Smooth muscle cell (in vitro differentiated cells): ENCODE measurements at regions not wholly inside any gene's neighbourhood (a gene's known extent, or its start where the extent isn't known, plus 50 kb on each side); places are given as distances from the start of the nearest gene placed in this dataset.
A peak's percentile ranks its signal among the peaks of the same experiment; 100 is the strongest.

Source experiments
- DNase-seq: peaks from one replicate; lab custom pipeline; 2025; ENCODE audit not compliant: unreplicated experiment; lab: John Stamatoyannopoulos, UW
- H2AFZ ChIP-seq: fragments of 200-600 bp; sonication (generic); 2 replicates; pipeline ENCODE4 v1.6.0; 2016; ENCODE audit warnings: antibody characterized with exemption, low read depth, mild to moderate bottlenecking
- H3F3A ChIP-seq: fragments of 200-600 bp; sonication (generic); 2 replicates; pipeline ENCODE4 v1.6.0; 2017; ENCODE audit warnings: antibody characterized with exemption, low read depth
- H3K27ac ChIP-seq: fragments of 200-600 bp; sonication (generic); 2 replicates; pipeline ENCODE4 v1.5.1; 2016; ENCODE audit warnings: low read depth, mild to moderate bottlenecking
- H3K27me3 ChIP-seq: fragments of 200-600 bp; sonication (generic); 2 replicates; pipeline ENCODE4 v1.6.1; 2016; ENCODE audit warnings: low read depth, mild to moderate bottlenecking
- H3K36me3 ChIP-seq: fragments of 200-600 bp; sonication (generic); 2 replicates; pipeline ENCODE4 v1.5.1; 2016; ENCODE audit warnings: low read depth
- H3K4me1 ChIP-seq: fragments of 200-600 bp; sonication (generic); 2 replicates; pipeline ENCODE4 v1.5.1; 2016; ENCODE audit warnings: low read depth
- H3K4me2 ChIP-seq: fragments of 200-600 bp; sonication (generic); 2 replicates; pipeline ENCODE4 v1.6.0; 2016; ENCODE audit warnings: mild to moderate bottlenecking
- H3K4me3 ChIP-seq: fragments of 200-600 bp; sonication (generic); 2 replicates; pipeline ENCODE4 v1.5.1; 2016; ENCODE audit warnings: mild to moderate bottlenecking
- H3K79me2 ChIP-seq: fragments of 200-600 bp; sonication (generic); 2 replicates; pipeline ENCODE4 v1.6.0; 2016; ENCODE audit warnings: low read depth, mild to moderate bottlenecking
- H3K9ac ChIP-seq: fragments of 200-600 bp; sonication (generic); 2 replicates; pipeline ENCODE4 v1.6.0; 2016; ENCODE audit warnings: low read depth
- H3K9me3 ChIP-seq: fragments of 200-600 bp; sonication (generic); replicated peaks from 2 replicates; pipeline ENCODE4 v1.5.1; 2016; ENCODE audit warnings: low read depth
- H4K20me1 ChIP-seq: fragments of 200-600 bp; sonication (generic); 2 replicates; pipeline ENCODE4 v1.6.0; 2016; ENCODE audit warnings: low read depth
- CTCF ChIP-seq: fragments of 200-600 bp; sonication (generic); IDR thresholded peaks from 2 replicates; pipeline ENCODE4 v1.5.1; 2017; ENCODE audit warnings: borderline replicate concordance, mild to moderate bottlenecking, antibody characterized with exemption; ENCODE audit not compliant: insufficient read depth, poor library complexity, severe bottlenecking
- WGBS: methylation state at CpG from one replicate; pipeline ENCODE4 v1.1.7; 2016; ENCODE audit warnings: low lambda C conversion rate; 5-methylcytosine and 5-hydroxymethylcytosine counted together

GRCh38 chr7:92939666-92940360 lies 103.4 kb upstream of the CDK6 start:
- no peak overlapping the region for H3K4me2 ChIP-seq
- no peaks in the 10 kb centered on the region for H3K79me2 ChIP-seq
- no peak for DNase-seq
- no peaks in the 10 kb centered on the region for H4K20me1 ChIP-seq
- no peak overlapping the region for H2AFZ ChIP-seq
- H3K27me3 ChIP-seq: no peaks in the 10 kb centered on the region
- WGBS: 93% methylated on average over 3 of the region's 3 CpGs
- no peaks in the 10 kb centered on the region for H3K36me3 ChIP-seq
- no peak overlapping the region for H3K4me3 ChIP-seq
- H3K9ac ChIP-seq: no peak overlapping the region
- H3K9me3 ChIP-seq: peaks cover 13% of the 10 kb centered on the region
- no peak overlapping the region for H3K27ac ChIP-seq
- no peaks in the 10 kb centered on the region for H3F3A ChIP-seq
- no peaks in the 10 kb centered on the region for H3K4me1 ChIP-seq
- no peak for TF ChIP-seq CTCF

DNA sequence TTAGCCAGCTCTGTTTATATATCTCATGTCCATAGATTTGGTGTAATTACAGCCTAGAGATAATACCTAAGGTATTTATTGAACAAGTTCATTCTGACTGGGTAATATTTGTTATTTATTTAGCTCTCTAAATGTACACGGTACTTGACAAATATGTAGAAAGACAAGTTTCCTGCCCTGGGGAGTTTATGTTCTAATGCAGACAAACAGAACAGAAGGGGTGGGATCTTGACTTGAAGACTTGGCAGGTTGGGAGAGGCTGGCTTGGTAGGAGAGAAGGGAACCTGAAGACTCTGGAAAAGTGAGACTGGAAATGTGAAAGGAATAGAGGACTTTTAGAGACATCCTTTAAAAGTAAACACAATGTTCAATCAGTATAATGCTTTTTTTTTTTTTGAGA lies 97.7 kb upstream of the CDK6 start:
- H3K4me1 ChIP-seq: no peaks in the 10 kb centered on the region
- H2AFZ ChIP-seq: no peak overlapping the region
- no peak for TF ChIP-seq CTCF
- H3K9me3 ChIP-seq: peaks cover 4% of the 10 kb centered on the region
- no peak for DNase-seq
- WGBS: 64% methylated on average over 1 of the region's 1 CpG
- no peaks in the 10 kb centered on the region for H3K27me3 ChIP-seq
- H3K27ac ChIP-seq: peak overlapping the region; percentile 52
- H3K9ac ChIP-seq: no peak overlapping the region
- H3K4me2 ChIP-seq: no peak overlapping the region
- H3K79me2 ChIP-seq: no peaks in the 10 kb centered on the region
- no peaks in the 10 kb centered on the region for H3K36me3 ChIP-seq
- no peak overlapping the region for H3K4me3 ChIP-seq
- no peaks in the 10 kb centered on the region for H4K20me1 ChIP-seq
- H3F3A ChIP-seq: no peaks in the 10 kb centered on the region

DNA sequence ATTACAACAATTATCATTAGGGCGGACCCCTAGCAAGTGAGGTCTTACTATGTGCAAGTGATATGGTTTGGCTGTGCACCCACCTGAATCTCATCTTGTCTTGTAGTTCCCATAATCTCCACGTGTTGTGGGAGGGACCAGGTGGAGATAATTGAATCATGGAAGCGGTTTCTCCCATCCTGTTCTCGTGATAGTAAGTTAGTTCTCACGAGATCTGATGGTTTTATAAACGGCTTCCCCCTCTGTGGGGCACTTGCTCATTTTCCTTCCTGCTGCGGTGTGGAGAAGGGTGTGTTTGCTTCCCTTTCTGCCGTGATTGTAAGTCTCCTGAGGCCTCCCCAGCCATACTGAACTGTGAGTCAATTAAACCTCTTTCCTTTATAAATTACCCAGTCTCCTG lies 96.1 kb upstream of the CDK6 start:
- H2AFZ ChIP-seq: no peak overlapping the region
- H3K79me2 ChIP-seq: no peaks in the 10 kb centered on the region
- no peaks in the 10 kb centered on the region for H4K20me1 ChIP-seq
- no peak overlapping the region for H3K27ac ChIP-seq
- no peaks in the 10 kb centered on the region for H3K36me3 ChIP-seq
- no peaks in the 10 kb centered on the region for H3F3A ChIP-seq
- H3K9me3 ChIP-seq: no peaks in the 10 kb centered on the region
- no peak overlapping the region for H3K4me2 ChIP-seq
- H3K4me1 ChIP-seq: no peaks in the 10 kb centered on the region
- H3K4me3 ChIP-seq: no peak overlapping the region
- H3K27me3 ChIP-seq: no peaks in the 10 kb centered on the region
- DNase-seq: no peak
- no peak overlapping the region for H3K9ac ChIP-seq
- WGBS: 88% methylated on average over 8 of the region's 8 CpGs
- no peak for TF ChIP-seq CTCF

DNA sequence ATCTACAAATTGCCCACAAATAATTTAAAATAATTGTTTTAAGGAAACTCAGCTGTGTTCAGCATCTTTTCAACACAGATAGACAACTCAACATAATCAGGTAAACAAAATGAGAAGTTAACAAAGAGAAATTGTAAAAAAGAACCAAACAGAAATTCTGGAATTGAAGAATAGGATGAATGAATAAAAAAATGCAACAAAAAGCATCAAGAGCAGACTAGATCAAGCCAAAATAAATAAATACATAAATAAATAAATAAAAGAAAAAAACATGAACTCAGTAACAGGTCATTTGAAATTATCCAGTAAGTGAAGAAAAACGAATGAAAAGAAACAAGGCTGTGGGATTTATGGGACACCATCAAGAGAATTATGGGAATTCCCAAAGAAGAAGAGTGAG lies 94.0 kb upstream of the CDK6 start:
- DNase-seq: no peak
- no peak overlapping the region for H3K4me3 ChIP-seq
- no peaks in the 10 kb centered on the region for H4K20me1 ChIP-seq
- no peak for TF ChIP-seq CTCF
- no peak overlapping the region for H3K4me2 ChIP-seq
- no peaks in the 10 kb centered on the region for H3K36me3 ChIP-seq
- H3K79me2 ChIP-seq: no peaks in the 10 kb centered on the region
- H3F3A ChIP-seq: peaks cover 6% of the 10 kb centered on the region
- no peak overlapping the region for H3K27ac ChIP-seq
- no peaks in the 10 kb centered on the region for H3K9me3 ChIP-seq
- WGBS: 70% methylated on average over 1 of the region's 1 CpG
- H2AFZ ChIP-seq: no peak overlapping the region
- H3K9ac ChIP-seq: no peak overlapping the region
- H3K27me3 ChIP-seq: no peaks in the 10 kb centered on the region
- H3K4me1 ChIP-seq: peaks cover 13% of the 10 kb centered on the region
